ENCODE measurements at regions not wholly inside any gene's neighbourhood (a gene's known extent, or its start where the extent isn't known, plus 50 kb on each side); places are given as distances from the start of the nearest gene placed in this dataset.

GRCh38 chr2:223235986-223236385, 184.0 kb downstream of the KCNE4 start:
- TF ChIP-seq POLR2A (IDR thresholded peaks at IDR 0.05): no peak
- TF ChIP-seq CTCF (IDR thresholded peaks at IDR 0.05): no peak
- TF ChIP-seq EP300 (IDR thresholded peaks at IDR 0.05): no peak
- TF ChIP-seq POLR2AphosphoS5 (IDR thresholded peaks at IDR 0.05): no peak
